GM12878 (cell line): ENCODE measurements at regions not wholly inside any gene's neighbourhood (a gene's known extent, or its start where the extent isn't known, plus 50 kb on each side); places are given as distances from the start of the nearest gene placed in this dataset.

ENCODE experiments used
- ATAC-seq: fragments of 200-7000 bp; cut with Tn5 transposase; 3 replicates; pipeline ENCODE4 v1.9.1; 2020; ENCODE audit warnings: mild to moderate bottlenecking, moderate library complexity
- BruUV-seq: library from RNA; stranded (reverse); fragments of 400-500 nt; replicated peaks from 2 replicates; lab custom pipeline; 2021; lab: Mats Ljungman, UMichigan
- CTCF ChIA-PET: fragments of 300-600 bp; sonication (Branson Sonifier 250); formaldehyde crosslinking; extraction: SDS; loops from one replicate; lab custom pipeline; 2021; ENCODE audit warnings: inconsistent platforms; lab: Yijun Ruan, JAX
- POLR2A ChIA-PET: fragments of 350-600 bp; formaldehyde crosslinking; extraction: SDS; loops from one replicate; lab custom pipeline; 2021; ENCODE audit warnings: inconsistent platforms; lab: Charles Lee
- RAD21 ChIA-PET: fragments of 300-600 bp; sonication (Branson Sonifier 250); formaldehyde crosslinking; loops from one replicate; lab custom pipeline; 2023; ENCODE audit warnings: antibody characterized with exemption; ENCODE audit not compliant: unreplicated experiment; lab: Charles Lee
- SMC1A ChIA-PET: fragments of 300-600 bp; sonication (Branson Sonifier 250); formaldehyde crosslinking; loops from one replicate; lab custom pipeline; 2023; ENCODE audit not compliant: unreplicated experiment, uncharacterized antibody; lab: Charles Lee
- DNase-seq: peaks from one replicate; pipeline ENCODE4 v3.0.0-alpha.2; 2011; ENCODE audit warnings: low read depth, low spot score
- FAIRE-seq: peaks from 3 replicates; lab custom pipeline; 2011; peaks lifted over from hg19 to GRCh38; lab: Jason Lieb, UNC
- H2AFZ ChIP-seq: 2 replicates; pipeline ENCODE4 v1.6.0; 2011; ENCODE audit warnings: low read depth, low read length, control low read depth; ENCODE audit not compliant: control insufficient read depth
- H3K27ac ChIP-seq: 2 replicates; pipeline ENCODE4 v1.5.1; 2011; ENCODE audit warnings: control low read depth; ENCODE audit not compliant: control insufficient read depth, insufficient read depth
- H3K27me3 ChIP-seq, 2 experiments: replicated peaks in 1 of 2; 2 replicates each; pipeline versions ENCODE4 v1.6.0 to v1.6.1; 2011; ENCODE audit warnings: low read length in 1 of 2; ENCODE audit not compliant: control insufficient read depth in 2 of 2, insufficient read depth in 2 of 2
- H3K36me3 ChIP-seq, 2 experiments: 2 replicates each; pipeline ENCODE4 v1.5.1; 2011; ENCODE audit warnings: low read length in 1 of 2; ENCODE audit not compliant: control insufficient read depth in 2 of 2, insufficient read depth in 2 of 2
- H3K4me1 ChIP-seq: 2 replicates; pipeline ENCODE4 v1.6.1; 2011; ENCODE audit warnings: mild to moderate bottlenecking, low read length, moderate library complexity, mixed read lengths; ENCODE audit not compliant: control insufficient read depth, insufficient read depth
- H3K4me2 ChIP-seq: 2 replicates; pipeline ENCODE4 v1.6.0; 2011; ENCODE audit warnings: control low read depth; ENCODE audit not compliant: control insufficient read depth, insufficient read depth
- H3K4me3 ChIP-seq: fragments of 200-600 bp; sonication (generic); 2 replicates; pipeline ENCODE4 v1.5.1; 2016
- H3K79me2 ChIP-seq: 2 replicates; pipeline ENCODE4 v1.6.0; 2011; ENCODE audit warnings: low read length; ENCODE audit not compliant: control insufficient read depth, insufficient read depth
- H3K9ac ChIP-seq: 2 replicates; pipeline ENCODE4 v1.8.0; 2011; ENCODE audit warnings: low read length, control low read depth, mixed read lengths; ENCODE audit not compliant: control insufficient read depth, insufficient read depth
- H3K9me3 ChIP-seq: replicated peaks from 3 replicates; pipeline ENCODE4 v1.5.1; 2011; ENCODE audit warnings: mild to moderate bottlenecking, low read length; ENCODE audit not compliant: control insufficient read depth, insufficient read depth
- H4K20me1 ChIP-seq: 2 replicates; pipeline ENCODE4 v1.6.0; 2011; ENCODE audit not compliant: control insufficient read depth, insufficient read depth
- ATF7 ChIP-seq: fragments of 450-650 bp; IDR thresholded peaks from 2 replicates; pipeline ENCODE4 v1.6.1; 2016; ENCODE audit warnings: low read depth, mild to moderate bottlenecking
- CHD2 ChIP-seq: IDR thresholded peaks from 2 replicates; pipeline ENCODE4 v1.6.1; 2011; ENCODE audit warnings: low read depth, low read length, improper control_type of control experiment, borderline replicate concordance
- GATAD2B ChIP-seq: fragments of 450-650 bp; conservative IDR thresholded peaks from 2 replicates; pipeline ENCODE4 v1.6.1; 2017; ENCODE audit warnings: low read depth, mild to moderate bottlenecking, moderate library complexity
- HCFC1 ChIP-seq: fragments of 150-350 bp; IDR thresholded peaks from 2 replicates; pipeline ENCODE4 v1.6.1; 2014; ENCODE audit warnings: low read length
- HDGF ChIP-seq: fragments of 450-650 bp; IDR thresholded peaks from 2 replicates; pipeline ENCODE4 v1.6.1; 2016; ENCODE audit warnings: antibody characterized with exemption
- JUND ChIP-seq: IDR thresholded peaks from 2 replicates; pipeline ENCODE4 v1.6.1; 2012; ENCODE audit warnings: low read depth, mild to moderate bottlenecking, low read length, improper control_type of control experiment, moderate library complexity
- MEF2B ChIP-seq: fragments of 450-650 bp; IDR thresholded peaks from 2 replicates; pipeline ENCODE4 v1.6.1; 2018; ENCODE audit warnings: mild to moderate bottlenecking, moderate library complexity; ENCODE audit not compliant: partially characterized antibody, poor library complexity, severe bottlenecking
- RB1 ChIP-seq: fragments of 450-650 bp; formaldehyde crosslinking; IDR thresholded peaks from 2 replicates; pipeline ENCODE4 v1.6.1; 2017; ENCODE audit warnings: mild to moderate bottlenecking, borderline replicate concordance
- SIN3A ChIP-seq: IDR thresholded peaks from 2 replicates; pipeline ENCODE4 v1.6.1; 2012; ENCODE audit warnings: low read depth, low read length, improper control_type of control experiment
- TBL1XR1 ChIP-seq: IDR thresholded peaks from 2 replicates; pipeline ENCODE4 v1.6.1; 2012; ENCODE audit warnings: low read depth, low read length, improper control_type of control experiment
- ZNF217 ChIP-seq: fragments of 450-650 bp; IDR thresholded peaks from 2 replicates; pipeline ENCODE4 v1.6.1; 2017; ENCODE audit warnings: antibody characterized with exemption, mild to moderate bottlenecking
- ZNF24 ChIP-seq: fragments of 450-650 bp; IDR thresholded peaks from 2 replicates; pipeline ENCODE4 v1.6.1; 2017; ENCODE audit warnings: antibody characterized with exemption, mild to moderate bottlenecking
- WGBS: methylation state at CpG from one replicate; pipeline ENCODE4 v1.1.6; 2016; ENCODE audit warnings: low lambda C conversion rate; ENCODE audit not compliant: insufficient replicate concordance, insufficient coverage; ENCODE audit errors: missing lambda C conversion rate; 5-methylcytosine and 5-hydroxymethylcytosine counted together
- in situ Hi-C: fragments of 300-500 bp; cut with MboI; formaldehyde crosslinking; loops from 9 replicates; pipeline ENCODE4 v1.14.3; 2018; ENCODE audit warnings: mixed read lengths
- intact Hi-C: fragments of 100-400 bp; cut with micrococcal nuclease; formaldehyde crosslinking; loops from one replicate; pipeline ENCODE4 v1.14.2; 2022; ENCODE audit not compliant: unreplicated experiment
- TF ChIP-seq, protein P1 (sequence below): fragments of 150-350 bp; IDR thresholded peaks from 2 replicates; pipeline ENCODE4 v1.6.1; 2014; ENCODE audit warnings: mild to moderate bottlenecking, low read depth, low read length
- TF ChIP-seq, protein P2 (sequence below): IDR thresholded peaks from 2 replicates; pipeline ENCODE4 v1.6.1; 2012; ENCODE audit warnings: low read depth, low read length, improper control_type of control experiment
- TF ChIP-seq, protein P3 (sequence below), 3 experiments: IDR thresholded peaks in 2 of 3; conservative IDR thresholded peaks in 1 of 3; 2 replicates each; pipeline ENCODE4 v1.5.1; 2011; ENCODE audit warnings: low read depth in 3 of 3, low read length in 3 of 3, mild to moderate bottlenecking in 3 of 3, control low read depth in 2 of 3, moderate library complexity in 2 of 3, inconsistent platforms in 1 of 3, mixed read lengths in 1 of 3; ENCODE audit not compliant: control insufficient read depth in 2 of 3, insufficient read depth in 1 of 3; ENCODE audit errors: extremely low read depth in 1 of 3
- TF ChIP-seq, protein P4 (sequence below): IDR thresholded peaks from 2 replicates; pipeline ENCODE4 v1.6.1; 2011; ENCODE audit warnings: borderline replicate concordance, low read depth, mild to moderate bottlenecking, moderate library complexity, mixed read lengths, low read length; ENCODE audit not compliant: insufficient read depth; ENCODE audit errors: extremely low read length

DNA sequence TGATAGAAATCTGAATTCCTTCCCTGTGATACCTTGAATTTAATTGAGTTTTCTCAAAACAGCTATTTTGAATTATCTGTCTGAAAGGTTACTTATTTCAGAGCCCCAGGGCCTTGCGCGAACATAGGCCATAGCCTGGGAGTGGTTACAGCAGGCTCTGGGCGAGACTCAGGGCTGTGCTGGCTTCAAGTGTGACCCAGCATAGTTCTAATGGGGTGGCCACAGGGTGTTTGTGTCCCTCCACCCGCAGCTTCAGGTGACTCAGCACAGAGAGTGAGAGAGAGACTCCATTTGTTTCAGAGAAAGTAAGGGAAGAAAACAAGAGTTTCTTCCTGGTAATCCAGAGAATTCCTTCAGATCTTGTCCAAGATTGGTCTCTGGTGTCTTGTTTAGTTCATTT lies 137.9 kb upstream of the POU3F3 start (continued):
- TF ChIP-seq, protein P1, sequence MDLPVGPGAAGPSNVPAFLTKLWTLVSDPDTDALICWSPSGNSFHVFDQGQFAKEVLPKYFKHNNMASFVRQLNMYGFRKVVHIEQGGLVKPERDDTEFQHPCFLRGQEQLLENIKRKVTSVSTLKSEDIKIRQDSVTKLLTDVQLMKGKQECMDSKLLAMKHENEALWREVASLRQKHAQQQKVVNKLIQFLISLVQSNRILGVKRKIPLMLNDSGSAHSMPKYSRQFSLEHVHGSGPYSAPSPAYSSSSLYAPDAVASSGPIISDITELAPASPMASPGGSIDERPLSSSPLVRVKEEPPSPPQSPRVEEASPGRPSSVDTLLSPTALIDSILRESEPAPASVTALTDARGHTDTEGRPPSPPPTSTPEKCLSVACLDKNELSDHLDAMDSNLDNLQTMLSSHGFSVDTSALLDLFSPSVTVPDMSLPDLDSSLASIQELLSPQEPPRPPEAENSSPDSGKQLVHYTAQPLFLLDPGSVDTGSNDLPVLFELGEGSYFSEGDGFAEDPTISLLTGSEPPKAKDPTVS, result no peak
- TF ChIP-seq ATF7 (no peak), JUND (no peak), ZNF24 (no peak)
- TF ChIP-seq, protein P2, sequence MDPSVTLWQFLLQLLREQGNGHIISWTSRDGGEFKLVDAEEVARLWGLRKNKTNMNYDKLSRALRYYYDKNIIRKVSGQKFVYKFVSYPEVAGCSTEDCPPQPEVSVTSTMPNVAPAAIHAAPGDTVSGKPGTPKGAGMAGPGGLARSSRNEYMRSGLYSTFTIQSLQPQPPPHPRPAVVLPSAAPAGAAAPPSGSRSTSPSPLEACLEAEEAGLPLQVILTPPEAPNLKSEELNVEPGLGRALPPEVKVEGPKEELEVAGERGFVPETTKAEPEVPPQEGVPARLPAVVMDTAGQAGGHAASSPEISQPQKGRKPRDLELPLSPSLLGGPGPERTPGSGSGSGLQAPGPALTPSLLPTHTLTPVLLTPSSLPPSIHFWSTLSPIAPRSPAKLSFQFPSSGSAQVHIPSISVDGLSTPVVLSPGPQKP, result no peak
- TF ChIP-seq, all 136 proteins: peak for 0

DNA sequence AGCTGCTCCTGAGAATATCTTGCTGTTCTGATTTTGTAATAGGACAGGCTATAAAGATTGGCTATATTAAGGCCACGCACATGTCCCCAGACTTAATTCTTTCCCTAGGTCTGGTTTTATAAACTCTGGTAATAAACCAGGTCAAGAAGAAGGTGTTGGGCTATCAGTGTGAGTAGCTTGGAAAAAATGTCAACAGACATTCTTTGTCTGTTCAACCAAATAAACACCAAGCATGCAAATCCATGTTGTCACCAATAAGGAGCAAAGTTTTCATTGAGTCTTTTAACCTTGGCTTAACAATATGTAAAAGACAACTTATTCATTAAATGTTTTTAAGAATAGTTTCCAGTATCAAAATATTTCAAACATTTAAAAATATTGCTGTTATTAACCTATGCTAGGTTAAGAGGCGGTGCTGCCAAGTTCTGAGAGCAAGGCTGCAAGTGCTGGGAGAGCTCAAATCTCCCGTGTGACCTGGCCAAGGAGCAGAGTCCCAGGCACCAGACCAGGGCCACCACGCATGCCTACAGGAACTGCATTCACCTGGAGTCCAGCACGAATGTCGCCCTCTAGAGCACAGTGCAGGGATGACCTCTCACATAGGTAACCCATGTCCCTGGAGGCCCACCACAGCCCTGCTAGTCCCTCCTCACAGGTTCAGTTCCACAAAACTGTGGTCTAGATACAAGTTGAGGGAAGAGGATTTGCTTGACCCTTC lies 120.5 kb upstream of the POU3F3 start:
- DNase-seq, result no peak
- in situ Hi-C loops, result no loop called here
- TF ChIP-seq SIN3A, result no peak
- TF ChIP-seq CHD2, result no peak
- TF ChIP-seq GATAD2B, result no peak
- TF ChIP-seq RB1, result no peak
- TF ChIP-seq, protein P3, sequence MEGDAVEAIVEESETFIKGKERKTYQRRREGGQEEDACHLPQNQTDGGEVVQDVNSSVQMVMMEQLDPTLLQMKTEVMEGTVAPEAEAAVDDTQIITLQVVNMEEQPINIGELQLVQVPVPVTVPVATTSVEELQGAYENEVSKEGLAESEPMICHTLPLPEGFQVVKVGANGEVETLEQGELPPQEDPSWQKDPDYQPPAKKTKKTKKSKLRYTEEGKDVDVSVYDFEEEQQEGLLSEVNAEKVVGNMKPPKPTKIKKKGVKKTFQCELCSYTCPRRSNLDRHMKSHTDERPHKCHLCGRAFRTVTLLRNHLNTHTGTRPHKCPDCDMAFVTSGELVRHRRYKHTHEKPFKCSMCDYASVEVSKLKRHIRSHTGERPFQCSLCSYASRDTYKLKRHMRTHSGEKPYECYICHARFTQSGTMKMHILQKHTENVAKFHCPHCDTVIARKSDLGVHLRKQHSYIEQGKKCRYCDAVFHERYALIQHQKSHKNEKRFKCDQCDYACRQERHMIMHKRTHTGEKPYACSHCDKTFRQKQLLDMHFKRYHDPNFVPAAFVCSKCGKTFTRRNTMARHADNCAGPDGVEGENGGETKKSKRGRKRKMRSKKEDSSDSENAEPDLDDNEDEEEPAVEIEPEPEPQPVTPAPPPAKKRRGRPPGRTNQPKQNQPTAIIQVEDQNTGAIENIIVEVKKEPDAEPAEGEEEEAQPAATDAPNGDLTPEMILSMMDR (IDR thresholded peaks at IDR 0.05 in 2 of 3, conservative IDR thresholded peaks at IDR 0.05 in 1 of 3; ENCODE audit: control insufficient read depth in 2 of 3, extremely low read depth in 1 of 3, insufficient read depth in 1 of 3, low read depth in 3 of 3, low read length in 3 of 3), result peak; percentile 47 to 54 (median 51); a peak in 3 of 6 replicates
- no peak for TF ChIP-seq MEF2B
- TF ChIP-seq ZNF217, result no peak
- TF ChIP-seq TBL1XR1, result no peak
- no peak for TF ChIP-seq HCFC1
- no peak for TF ChIP-seq HDGF
- TF ChIP-seq, protein P4, sequence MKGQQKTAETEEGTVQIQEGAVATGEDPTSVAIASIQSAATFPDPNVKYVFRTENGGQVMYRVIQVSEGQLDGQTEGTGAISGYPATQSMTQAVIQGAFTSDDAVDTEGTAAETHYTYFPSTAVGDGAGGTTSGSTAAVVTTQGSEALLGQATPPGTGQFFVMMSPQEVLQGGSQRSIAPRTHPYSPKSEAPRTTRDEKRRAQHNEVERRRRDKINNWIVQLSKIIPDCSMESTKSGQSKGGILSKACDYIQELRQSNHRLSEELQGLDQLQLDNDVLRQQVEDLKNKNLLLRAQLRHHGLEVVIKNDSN, result no peak

More for the DNA sequence above, 120.5 kb upstream of the POU3F3 start:
- ChIA-PET POLR2A (no interaction called here), SMC1A (interaction anchor here (0.5 kb wide), 1 partner anchor 470 kb away, joined by 4 read pairs; no protein-coding TSS in a partner anchor), RAD21 (interaction anchor here (0.8 kb wide), 1 partner anchor 116 kb away, joined by 3 read pairs; no protein-coding TSS in a partner anchor), CTCF (interaction anchor here (1.0 kb wide), 1 partner anchor 11 kb away, joined by 3 read pairs; no protein-coding TSS in a partner anchor)
- Histone ChIP-seq H3K4me2 (no peak overlapping the region), H3K4me3 (no peak overlapping the region), H3K9me3 (no peaks in the 10 kb centered on the region; the same call in 2 of the 3 replicates), H4K20me1 (no peaks in the 10 kb centered on the region), H3K79me2 (no peaks in the 10 kb centered on the region), H2AFZ (no peak overlapping the region), H3K27me3 (no peaks in the 10 kb centered on the region), H3K36me3 (no peaks in the 10 kb centered on the region), H3K4me1 (no peaks in the 10 kb centered on the region), H3K27ac (no peak overlapping the region), H3K9ac (no peak overlapping the region)
- WGBS, result 14% methylated on average over 6 of the region's 6 CpGs
- ATAC-seq, result peak; percentile 93
- no peak for FAIRE-seq
- no TSS peak for BruUV-seq
- intact Hi-C loops, result no loop called here
